ENCODE measurements at regions not wholly inside any gene's neighbourhood (a gene's known extent, or its start where the extent isn't known, plus 50 kb on each side); places are given as distances from the start of the nearest gene placed in this dataset.

- no peak for TF ChIP-seq CTCF (IDR thresholded peaks at IDR 0.05; ENCODE audit: insufficient read depth, low read depth, low read length, missing control alignments)
- no peak overlapping the region for H3K4me3 ChIP-seq (ENCODE audit: low read length)
- DNase-seq (ENCODE audit: low read depth) = no peak
Measured at GRCh38 chr13:109917422-109917821, 131.0 kb upstream of the IRS2 start.

- H3K4me3 ChIP-seq (ENCODE audit: low read length) = no peak overlapping the region
- DNase-seq (ENCODE audit: low read depth) = no peak
- no peak for TF ChIP-seq CTCF (IDR thresholded peaks at IDR 0.05; ENCODE audit: insufficient read depth, low read depth, low read length, missing control alignments)
Measured at GRCh38 chr13:109913936-109914510, 127.6 kb upstream of the IRS2 start.

GRCh38 chr13:109913186-109913585 is 126.8 kb upstream of the IRS2 start:
- TF ChIP-seq CTCF (IDR thresholded peaks at IDR 0.05; ENCODE audit: insufficient read depth, low read depth, low read length, missing control alignments) = no peak
- DNase-seq (ENCODE audit: low read depth) = no peak
- H3K4me3 ChIP-seq (ENCODE audit: low read length) = no peak overlapping the region

- no peak for TF ChIP-seq CTCF (IDR thresholded peaks at IDR 0.05; ENCODE audit: insufficient read depth, low read depth, low read length, missing control alignments)
- no peak for DNase-seq (ENCODE audit: low read depth)
- no peak overlapping the region for H3K4me3 ChIP-seq (ENCODE audit: low read length)
Measured at GRCh38 chr13:109910194-109910593, 123.8 kb upstream of the IRS2 start.

- DNase-seq (ENCODE audit: low read depth) = no peak
- H3K4me3 ChIP-seq (ENCODE audit: low read length) = no peak overlapping the region
- TF ChIP-seq CTCF (IDR thresholded peaks at IDR 0.05; ENCODE audit: insufficient read depth, low read depth, low read length, missing control alignments) = no peak
Measured at GRCh38 chr13:109906976-109907375, 120.6 kb upstream of the IRS2 start.

- H3K4me3 ChIP-seq (ENCODE audit: low read length) = no peak overlapping the region
- DNase-seq (ENCODE audit: low read depth) = peak; percentile 10
Measured at GRCh38 chr13:109904218-109904617, 117.8 kb upstream of the IRS2 start.

More at GRCh38 chr13:109904218-109904617, 117.8 kb upstream of the IRS2 start:
- TF ChIP-seq CTCF (IDR thresholded peaks at IDR 0.05; ENCODE audit: insufficient read depth, low read depth, low read length, missing control alignments) = no peak
